ENCODE measurements at regions not wholly inside any gene's neighbourhood (a gene's known extent, or its start where the extent isn't known, plus 50 kb on each side); places are given as distances from the start of the nearest gene placed in this dataset.
"Not testable (repeated sequence)": the region's sequence is repeated elsewhere in the genome, so short reads cannot be mapped to it uniquely, and the experiment has no call there.

DNA sequence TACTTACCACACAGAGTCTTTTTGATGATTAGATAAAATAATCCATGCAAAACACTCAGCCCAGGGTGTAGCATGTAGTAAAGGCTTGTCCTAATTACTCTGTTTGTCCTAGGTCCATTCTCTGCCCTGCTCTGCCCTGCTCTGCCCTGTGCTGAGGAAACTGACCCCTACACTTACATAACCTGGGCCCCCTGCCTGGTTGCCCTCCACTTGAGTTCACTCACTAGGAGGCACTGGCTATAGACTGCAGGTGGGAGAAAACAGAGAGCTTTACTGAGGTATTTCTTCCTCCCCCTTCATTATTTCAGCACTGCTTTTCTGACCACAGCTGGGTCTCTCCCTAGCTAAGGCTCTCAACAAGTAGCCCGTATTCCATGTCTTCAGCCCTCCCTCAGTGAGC is 70.9 kb upstream of the TBX18 start:
- in situ Hi-C loops (cut with MboI; ENCODE audit: low pct_unique_long_range_greater_than_20kb, low sequenced_read_pairs), result no loop called here
- DNase-seq, result no peak

GRCh38 chr6:84831924-84832323 is 67.5 kb upstream of the TBX18 start:
- in situ Hi-C loops (cut with MboI; ENCODE audit: low pct_unique_long_range_greater_than_20kb, low sequenced_read_pairs); DNase-seq: not testable (repeated sequence)

DNA sequence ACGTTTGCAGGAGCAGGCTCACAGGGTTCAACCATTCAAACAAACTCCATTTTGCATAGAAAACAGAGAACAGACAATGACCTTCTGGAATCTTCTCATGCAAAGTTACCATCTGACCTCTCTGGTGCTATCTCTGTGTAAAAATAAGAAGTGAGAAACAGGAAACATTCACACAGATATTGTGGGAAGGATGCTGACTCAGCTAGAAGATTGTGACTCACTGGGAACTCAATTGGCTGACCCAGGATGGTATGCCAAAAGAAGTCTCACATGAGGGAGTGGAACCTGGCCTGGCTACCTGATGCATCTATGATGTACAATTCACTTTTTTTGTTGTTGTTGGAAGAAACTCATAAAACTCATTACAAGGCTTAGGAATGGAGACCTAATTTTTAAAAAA is 61.1 kb upstream of the TBX18 start:
- in situ Hi-C loops (cut with MboI; ENCODE audit: low pct_unique_long_range_greater_than_20kb, low sequenced_read_pairs), result no loop called here
- no peak for DNase-seq

- DNase-seq; in situ Hi-C loops (cut with MboI; ENCODE audit: low pct_unique_long_range_greater_than_20kb, low sequenced_read_pairs): not testable (repeated sequence)
These were observed 56.9 kb upstream of the TBX18 start for GRCh38 chr6:84821314-84821713.

DNA sequence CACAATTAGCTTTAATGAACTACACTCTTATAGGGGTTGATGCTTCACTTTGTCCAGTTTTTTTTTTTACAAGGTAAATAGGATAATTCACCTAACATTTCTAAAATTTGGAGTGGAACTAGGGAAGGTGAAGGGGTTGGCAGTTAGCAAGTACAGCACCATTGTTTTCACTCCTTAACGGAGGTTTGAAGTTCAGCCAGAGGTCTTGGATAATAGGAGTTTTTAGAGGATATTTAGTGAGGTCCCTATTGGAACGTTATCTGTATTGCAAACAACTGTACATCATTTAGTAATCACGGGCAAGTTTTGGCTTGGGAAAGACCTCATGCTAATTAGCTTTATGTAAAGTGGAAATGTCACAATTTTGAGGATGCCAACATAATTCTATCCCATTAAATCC is 52.3 kb upstream of the TBX18 start:
- DNase-seq, result no peak
- in situ Hi-C loops (cut with MboI; ENCODE audit: low pct_unique_long_range_greater_than_20kb, low sequenced_read_pairs), result no loop called here

GRCh38 chr6:84815896-84816735 is 51.7 kb upstream of the TBX18 start:
- no peak for DNase-seq
- in situ Hi-C loops (cut with MboI; ENCODE audit: low pct_unique_long_range_greater_than_20kb, low sequenced_read_pairs), result no loop called here
